Right lobe of liver (tissue), 4 donors: ENCODE measurements at regions not wholly inside any gene's neighbourhood (a gene's known extent, or its start where the extent isn't known, plus 50 kb on each side); places are given as distances from the start of the nearest gene placed in this dataset.

ENCODE experiments used
- POLR2A ChIP-seq: fragments of 450-650 bp; IDR thresholded peaks from one replicate; pipeline ENCODE4 v1.6.1; 2017; ENCODE audit warnings: antibody characterized with exemption, mild to moderate bottlenecking
- TF ChIP-seq, protein P1 (sequence below), 4 donors: fragments of 200-600 bp in 3 of 4; fragments of 450-650 bp in 1 of 4; IDR thresholded peaks; one replicate each; pipeline versions ENCODE4 v1.5.1 to v1.8.0; 2016 to 2022; ENCODE audit warnings: antibody characterized with exemption in 4 of 4, mild to moderate bottlenecking in 2 of 4
- donor health status: DM: no; HTN: no; CAD: no.
- donor health status: DM: no; HTN: no; CAD: no.
- donor health status: DM: no; HTN: yes; CAD: no.

DNA sequence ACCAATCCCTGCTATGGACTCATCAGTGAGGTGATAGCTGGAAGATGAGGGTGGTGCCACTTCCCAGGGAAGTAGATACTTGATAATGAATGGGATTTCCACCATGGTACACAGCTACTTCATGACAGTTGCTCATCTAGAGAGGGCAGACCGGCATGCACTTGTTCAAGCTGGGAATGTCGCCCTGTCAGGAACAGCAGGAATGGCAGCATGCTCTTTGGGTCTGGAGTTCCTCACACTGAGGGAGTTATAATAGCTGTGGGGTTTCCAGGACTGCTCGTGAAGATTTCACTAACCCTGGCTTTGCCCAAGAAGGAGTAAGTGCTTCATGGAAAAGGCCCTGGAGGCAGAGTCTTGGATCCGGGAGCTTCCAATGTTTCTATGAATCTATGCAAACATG lies 129.2 kb downstream of the PSMG1 start:
- TF ChIP-seq, protein P1, sequence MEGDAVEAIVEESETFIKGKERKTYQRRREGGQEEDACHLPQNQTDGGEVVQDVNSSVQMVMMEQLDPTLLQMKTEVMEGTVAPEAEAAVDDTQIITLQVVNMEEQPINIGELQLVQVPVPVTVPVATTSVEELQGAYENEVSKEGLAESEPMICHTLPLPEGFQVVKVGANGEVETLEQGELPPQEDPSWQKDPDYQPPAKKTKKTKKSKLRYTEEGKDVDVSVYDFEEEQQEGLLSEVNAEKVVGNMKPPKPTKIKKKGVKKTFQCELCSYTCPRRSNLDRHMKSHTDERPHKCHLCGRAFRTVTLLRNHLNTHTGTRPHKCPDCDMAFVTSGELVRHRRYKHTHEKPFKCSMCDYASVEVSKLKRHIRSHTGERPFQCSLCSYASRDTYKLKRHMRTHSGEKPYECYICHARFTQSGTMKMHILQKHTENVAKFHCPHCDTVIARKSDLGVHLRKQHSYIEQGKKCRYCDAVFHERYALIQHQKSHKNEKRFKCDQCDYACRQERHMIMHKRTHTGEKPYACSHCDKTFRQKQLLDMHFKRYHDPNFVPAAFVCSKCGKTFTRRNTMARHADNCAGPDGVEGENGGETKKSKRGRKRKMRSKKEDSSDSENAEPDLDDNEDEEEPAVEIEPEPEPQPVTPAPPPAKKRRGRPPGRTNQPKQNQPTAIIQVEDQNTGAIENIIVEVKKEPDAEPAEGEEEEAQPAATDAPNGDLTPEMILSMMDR (IDR thresholded peaks at IDR 0.05): no peak
- no peak for TF ChIP-seq POLR2A
